HG03159 (cell line): ENCODE measurements at regions not wholly inside any gene's neighbourhood (a gene's known extent, or its start where the extent isn't known, plus 50 kb on each side); places are given as distances from the start of the nearest gene placed in this dataset.
"Not testable (repeated sequence)": the region's sequence is repeated elsewhere in the genome, so short reads cannot be mapped to it uniquely, and the experiment has no call there.

ENCODE experiments used
- ATAC-seq: cut with Tn5 transposase; IDR thresholded peaks from one replicate; pipeline ENCODE4 v1.9.1; 2021; ENCODE audit warnings: mild to moderate bottlenecking, moderate library complexity; ENCODE audit not compliant: unreplicated experiment

DNA sequence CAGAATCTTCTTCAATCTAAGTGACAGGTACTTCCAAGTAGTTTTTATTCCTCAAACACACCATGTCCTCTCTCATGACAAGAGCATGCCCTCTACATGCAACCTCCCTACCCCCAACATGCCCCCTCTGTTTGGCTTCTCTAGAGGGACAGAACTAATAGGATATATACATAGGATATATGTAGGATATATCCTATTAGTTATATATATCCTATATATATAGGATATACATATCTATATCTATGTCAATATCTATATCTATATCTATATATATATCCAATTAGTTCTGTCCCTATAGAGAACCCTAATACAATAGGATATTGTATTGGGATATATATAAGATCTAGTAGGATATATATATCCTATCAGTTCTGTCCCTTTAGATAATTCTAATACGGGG lies 701.9 kb upstream of the MIR17HG start:
- ATAC-seq, result no peak

DNA sequence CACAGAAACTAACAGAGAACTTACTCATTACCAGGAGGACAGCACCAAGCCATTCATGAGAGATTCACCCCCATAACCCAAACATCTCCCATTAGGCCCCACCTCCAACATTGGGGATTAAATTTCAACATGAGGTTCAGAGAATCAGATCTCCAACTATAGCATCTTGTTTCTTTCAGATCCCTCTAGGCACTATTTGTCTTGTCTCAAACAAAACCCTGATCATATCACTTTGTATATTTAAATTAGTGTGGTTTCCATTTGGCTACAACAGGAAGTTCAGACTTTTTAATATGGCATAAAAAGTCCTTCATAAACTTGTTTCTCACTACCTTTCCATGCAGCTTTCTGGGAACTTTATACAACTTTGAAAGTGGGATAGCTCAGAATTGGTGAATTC lies 699.0 kb upstream of the MIR17HG start:
- ATAC-seq, result no peak

DNA sequence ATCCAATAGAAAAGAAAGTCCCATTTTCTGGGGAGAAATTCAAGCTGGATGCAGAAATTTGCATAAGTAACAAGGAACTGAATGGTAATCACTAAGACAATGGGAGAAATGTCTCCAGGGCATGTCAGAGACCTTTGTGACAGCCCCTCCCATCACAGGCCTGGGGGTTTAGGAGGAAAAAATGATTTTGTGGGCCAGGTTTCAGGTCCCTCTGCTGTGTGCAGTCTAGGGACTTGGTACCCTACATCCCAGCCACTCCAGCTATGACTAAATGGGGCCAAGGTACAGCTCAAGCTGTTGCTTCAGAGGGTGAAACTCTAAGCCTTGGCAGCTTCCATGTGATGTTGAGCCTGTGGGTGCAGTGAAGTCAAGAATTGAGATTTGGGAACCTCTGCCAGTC lies 695.5 kb upstream of the MIR17HG start:
- no peak for ATAC-seq

DNA sequence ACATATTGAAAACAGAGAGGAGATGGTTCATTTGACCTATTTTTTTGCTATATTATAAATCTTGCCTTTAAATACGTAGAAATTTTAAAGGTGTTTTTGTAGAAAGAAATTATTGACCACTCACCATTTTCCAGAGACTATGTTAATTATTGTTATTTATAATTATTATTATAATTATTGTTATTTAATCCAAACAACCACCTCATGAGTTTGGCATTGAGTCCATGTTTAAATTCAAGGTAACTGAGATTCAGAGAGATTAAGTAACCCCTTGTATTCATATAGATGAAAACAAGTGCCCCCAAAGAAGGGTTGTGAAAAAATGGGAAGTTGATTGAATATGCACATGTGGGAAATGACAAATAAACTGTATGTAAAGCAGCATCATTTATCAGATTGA lies 692.5 kb upstream of the MIR17HG start:
- ATAC-seq, result no peak

DNA sequence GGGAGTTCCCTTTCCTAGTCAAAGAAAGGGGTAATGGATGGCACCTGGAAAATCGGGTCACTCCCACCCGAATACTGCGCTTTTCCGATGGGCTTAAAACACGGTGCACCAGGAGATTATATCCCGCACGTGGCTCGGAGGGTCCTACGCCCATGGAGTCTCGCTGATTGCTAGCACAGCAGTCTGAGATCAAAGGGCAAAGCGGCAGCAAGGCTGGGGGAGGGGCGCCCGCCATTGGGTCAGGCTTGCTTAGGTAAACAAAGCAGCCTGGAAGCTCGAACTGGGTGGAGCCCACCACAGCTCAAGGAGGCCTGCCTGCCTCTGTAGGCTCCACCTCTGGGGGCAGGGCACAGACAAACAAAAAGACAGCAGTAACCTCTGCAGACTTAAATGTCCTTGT lies 683.3 kb upstream of the MIR17HG start:
- ATAC-seq, result not testable (repeated sequence)

DNA sequence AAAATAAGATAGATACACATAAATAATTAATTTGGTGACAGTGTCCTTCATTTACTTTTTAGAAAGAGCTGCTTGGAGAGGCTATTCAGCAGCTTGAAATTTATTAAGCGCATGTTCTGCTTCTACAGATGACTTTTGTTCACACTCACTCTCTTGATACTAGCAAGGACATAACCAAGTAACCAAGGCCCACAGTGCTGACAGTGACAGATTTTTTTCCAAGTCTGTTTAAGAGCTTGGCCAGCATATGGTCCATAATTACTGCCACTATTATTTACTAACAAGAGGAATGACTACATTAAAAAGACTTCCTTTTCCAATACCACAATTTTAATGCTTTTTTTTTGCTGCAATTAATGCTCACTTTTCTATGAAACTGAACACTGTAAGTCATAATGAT lies 673.7 kb upstream of the MIR17HG start:
- no peak for ATAC-seq

DNA sequence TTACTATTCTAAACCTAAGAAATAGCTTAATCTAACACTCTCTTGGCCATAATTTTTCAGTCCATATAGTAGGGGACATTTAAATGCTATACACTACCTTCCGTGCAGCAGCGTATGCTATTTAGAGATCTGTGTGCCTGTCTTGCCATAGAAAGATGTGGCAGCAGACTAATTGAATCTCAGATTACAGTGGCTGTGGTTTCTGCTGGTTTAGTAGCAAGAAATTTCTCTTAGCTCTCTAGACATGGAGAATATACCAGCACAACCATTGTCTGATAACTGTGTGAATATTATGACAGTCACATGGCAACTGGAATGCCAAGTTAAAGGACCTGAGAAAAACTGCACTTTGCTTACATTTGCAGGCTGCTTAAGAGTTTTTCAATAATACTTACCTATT lies 672.4 kb upstream of the MIR17HG start:
- ATAC-seq, result no peak

DNA sequence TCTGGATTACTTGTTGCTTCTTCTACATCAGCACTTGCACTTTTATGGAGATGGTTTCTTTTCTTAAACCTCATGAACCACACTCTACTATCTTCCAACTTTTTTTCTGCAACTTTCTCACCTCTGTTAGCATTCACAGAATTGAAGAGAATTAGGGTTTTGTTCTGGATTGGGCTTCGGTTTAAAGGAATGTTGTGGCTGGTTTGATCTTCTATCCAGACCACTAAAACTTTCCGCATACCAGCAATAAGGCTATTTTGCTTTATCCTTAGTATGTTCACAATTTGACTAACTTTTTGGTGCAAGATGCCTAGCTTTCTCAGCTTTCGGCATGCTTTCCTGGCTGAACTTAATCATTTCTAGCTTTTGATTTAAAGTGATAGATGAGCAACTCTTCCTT lies 666.7 kb upstream of the MIR17HG start:
- ATAC-seq, result no peak

DNA sequence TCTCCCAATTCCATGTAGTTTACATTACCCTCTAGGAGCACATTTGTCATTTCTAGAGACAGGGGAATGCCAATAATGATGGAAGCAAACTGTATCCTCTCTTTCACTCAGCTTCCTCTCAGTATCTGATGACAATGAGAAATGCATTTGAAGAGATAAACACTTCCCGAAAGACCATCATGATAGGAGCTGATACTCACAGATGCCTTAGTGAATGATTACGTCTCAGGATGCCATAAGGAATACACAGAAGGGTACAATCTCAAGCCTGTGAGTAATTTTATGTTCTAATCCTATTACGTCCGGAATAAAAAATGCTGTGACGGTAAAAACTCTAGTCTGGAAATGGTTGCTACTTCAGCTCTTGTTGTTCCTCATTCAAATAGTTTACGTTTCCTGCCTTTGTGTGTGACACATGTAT lies 663.8 kb upstream of the MIR17HG start:
- no peak for ATAC-seq

DNA sequence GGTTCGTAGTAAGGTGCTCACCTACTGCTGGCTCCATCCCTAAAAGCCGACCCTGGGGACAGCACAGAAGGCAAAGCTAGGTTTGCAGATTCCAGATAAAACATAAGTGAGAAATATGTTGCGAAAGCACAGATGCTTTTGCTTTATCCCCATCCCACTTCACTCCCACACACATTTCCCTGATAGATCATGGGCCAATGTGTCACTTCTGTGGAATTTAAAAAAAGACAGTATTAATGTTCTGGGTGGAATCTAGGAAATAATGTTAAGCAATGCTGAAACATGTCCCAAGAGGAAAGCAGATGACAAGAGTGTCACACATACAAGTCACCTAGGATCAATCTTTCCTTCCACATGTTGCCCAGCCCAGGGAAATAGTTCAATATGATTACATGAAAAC lies 661.0 kb upstream of the MIR17HG start:
- ATAC-seq, result no peak

DNA sequence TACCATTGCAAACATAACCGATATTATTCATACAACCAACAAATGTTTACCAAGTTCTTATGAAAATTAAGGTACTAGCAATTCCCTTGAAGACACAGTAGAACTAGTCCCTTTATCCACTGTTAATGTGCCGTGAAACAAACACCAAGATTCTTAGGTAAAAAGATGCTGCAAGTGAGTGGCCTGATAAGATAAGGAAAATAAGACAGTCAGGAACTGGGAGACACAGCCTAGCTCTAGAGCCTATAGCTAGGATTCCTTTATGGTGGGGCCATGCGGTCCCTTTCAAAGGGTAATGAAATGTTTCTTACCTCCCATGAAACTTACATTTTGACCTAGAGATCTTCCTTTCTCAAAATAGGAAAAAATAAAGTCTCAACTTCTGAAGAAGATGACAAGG lies 658.4 kb upstream of the MIR17HG start:
- no peak for ATAC-seq

DNA sequence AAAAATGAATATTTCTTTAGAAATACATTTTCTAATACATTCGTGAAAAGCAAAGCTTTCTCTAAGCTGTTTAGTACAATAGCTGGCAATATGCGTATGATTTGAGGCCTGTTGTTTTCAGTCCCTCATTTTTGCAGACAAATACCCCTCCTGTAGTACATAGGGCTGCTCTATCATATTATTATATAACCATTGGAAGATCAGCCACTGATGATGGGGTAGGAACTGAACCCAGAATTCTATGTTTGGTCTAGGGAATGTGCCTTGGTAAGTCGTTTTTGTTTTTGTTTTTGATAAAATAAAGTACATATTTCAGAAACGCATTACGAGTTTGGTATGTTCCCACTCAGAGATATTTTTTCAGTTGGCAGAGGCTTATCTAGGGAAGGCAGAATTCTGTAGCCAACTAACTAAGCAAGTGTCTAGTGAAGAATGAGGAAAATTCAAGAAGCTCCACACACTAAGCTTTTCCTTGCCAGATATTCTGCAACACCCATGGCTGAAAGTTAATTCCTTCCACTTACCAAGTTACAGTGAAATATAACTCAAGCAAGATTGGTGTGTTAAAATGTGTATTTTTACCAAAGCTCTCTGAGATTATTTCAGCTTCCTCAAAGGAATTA lies 656.9 kb upstream of the MIR17HG start:
- ATAC-seq, result no peak

DNA sequence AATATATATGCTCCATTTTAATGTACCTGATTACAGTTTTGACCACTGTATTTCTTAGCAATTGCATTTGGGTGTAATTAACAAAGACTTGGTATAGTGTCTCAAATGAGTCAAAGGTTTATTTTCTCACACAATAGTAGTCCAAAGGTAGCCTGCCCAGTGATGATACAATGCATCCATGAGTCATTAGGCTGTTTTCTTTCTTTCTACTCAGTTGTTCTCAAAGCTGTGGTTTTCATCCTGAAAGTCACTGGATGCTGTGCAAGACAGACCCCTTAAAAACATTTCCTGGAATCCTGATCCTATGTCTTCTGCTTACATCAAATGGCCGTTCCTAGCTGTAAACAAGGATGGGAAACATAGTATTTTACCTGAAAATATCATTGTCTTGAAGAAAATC lies 651.2 kb upstream of the MIR17HG start:
- no peak for ATAC-seq

DNA sequence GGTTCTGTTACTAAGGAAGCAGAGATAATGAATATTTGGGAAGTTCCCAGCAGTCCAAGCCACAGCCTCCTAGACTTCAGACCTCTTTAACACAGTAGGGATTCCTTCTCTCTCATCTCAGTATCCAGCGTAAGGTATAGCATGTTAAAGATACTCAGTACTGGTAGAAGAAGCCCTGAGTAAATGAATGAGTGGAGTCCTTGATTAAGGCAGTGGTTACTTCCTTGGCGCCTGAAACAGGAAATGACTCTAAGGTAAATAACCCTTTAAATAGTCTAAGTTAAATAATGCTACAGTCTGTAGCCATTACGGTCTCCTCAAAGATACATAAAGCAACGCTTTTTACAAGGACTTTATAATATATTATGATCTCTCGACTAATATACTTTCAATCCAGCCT lies 650.8 kb upstream of the MIR17HG start:
- no peak for ATAC-seq

DNA sequence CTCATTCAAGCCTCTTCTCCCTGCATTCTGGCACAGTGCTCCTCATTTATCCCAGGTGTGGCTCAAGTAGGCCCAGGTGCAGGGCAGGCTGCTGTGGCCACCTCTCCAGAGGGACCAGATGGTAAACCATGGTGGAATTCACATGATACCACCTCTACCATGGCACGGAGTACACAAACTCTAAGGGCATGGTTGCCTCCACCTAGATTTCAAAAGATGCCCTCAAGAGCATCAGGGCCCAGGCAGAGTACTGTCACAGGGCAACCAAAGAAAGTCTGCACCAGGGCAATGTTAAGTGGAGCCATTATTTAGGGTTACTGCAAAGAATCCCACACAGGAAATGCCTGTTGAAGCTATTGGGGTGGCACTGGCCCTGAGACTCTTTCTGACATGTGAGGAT lies 647.1 kb upstream of the MIR17HG start:
- no peak for ATAC-seq

DNA sequence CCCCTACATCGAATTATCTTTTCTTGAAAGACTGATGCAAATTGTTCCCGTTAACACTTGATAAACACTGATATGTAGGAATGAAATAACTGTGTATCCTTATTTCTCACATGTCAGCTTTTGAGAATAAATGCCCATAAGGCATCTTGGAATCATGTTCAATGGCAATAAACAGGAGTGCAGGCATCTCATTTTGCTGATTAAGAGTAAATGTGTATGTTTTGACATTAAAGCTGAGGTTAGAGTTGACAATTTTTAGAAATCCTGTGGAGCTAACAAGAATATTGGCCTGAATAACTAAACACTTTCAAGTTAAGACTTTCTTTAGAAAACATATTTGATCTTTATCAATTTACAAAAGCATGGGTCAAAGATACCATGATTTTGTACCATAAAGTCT lies 646.2 kb upstream of the MIR17HG start:
- ATAC-seq, result no peak

DNA sequence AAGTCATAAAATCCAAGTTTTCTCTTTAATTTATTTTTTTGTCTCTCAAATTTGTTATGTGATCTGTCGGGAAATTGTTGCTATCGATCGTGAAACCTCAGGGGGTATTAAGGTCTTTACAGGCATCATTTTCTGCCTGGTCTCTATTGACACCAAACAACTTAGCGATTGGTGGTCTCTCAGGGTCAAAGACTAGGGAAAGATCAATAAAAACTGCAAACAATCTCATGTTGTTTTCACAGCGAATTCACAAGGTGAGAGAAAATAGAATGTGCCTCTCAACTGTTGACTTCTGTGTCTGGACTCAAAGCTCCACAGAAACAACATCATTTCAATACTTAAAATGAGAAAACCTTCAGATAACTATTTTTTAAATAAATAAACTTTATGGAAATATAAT lies 645.4 kb upstream of the MIR17HG start:
- ATAC-seq, result no peak

DNA sequence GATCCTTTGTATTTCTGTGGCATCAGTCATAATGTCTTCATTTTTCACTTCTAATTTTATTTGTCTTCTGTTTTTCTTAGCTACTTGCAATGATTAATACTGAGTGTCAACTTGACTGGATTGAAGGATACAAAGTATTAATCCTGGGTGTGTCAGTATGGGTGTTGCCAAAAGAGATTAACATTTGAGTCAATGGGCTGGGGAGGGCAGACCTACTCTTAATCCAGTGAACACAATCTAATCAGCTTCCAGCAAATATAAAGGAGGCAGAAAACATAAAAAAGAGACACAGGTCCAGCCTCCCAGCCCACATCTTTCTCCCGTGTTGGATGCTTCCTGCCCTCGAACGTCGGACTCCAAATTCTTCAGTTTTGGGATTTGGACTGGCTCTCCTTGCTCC lies 640.9 kb upstream of the MIR17HG start:
- no peak for ATAC-seq

DNA sequence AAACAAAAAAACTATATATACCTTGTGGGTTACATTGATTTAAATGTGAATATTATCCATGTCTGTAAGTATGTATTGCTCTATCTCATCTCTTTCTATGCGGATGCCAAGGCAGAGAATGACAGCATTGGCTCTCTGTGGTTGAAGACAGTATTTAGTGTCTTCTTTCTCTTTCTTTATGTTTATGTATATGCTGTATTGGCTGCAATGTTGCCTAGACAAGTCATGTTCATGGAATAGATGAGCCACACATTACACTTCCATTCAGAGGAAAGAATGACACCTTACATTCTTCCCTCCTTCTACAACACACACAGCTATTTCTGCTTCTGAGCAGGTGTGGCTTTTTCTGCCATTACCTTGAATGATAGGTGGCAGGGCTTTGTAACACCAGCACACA lies 639.4 kb upstream of the MIR17HG start:
- ATAC-seq, result no peak

DNA sequence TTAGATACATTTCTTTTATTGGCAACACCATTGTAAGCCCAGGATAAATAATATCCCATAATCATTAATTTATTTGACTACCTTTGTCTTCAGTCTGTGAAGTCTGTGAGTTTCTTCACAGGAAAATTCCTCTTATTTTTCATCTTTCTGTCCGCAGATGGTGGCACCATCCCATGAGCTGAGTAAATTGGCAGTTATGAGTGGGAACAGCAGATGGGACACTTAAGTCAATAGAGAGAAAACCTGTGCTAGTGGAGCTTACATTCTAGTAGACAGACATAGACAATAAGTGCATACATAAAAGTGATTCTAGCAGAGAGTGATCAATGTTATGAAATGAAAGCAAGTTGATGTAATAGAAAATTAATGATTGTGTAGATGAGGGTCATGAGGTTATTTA lies 638.2 kb upstream of the MIR17HG start:
- ATAC-seq, result no peak

DNA sequence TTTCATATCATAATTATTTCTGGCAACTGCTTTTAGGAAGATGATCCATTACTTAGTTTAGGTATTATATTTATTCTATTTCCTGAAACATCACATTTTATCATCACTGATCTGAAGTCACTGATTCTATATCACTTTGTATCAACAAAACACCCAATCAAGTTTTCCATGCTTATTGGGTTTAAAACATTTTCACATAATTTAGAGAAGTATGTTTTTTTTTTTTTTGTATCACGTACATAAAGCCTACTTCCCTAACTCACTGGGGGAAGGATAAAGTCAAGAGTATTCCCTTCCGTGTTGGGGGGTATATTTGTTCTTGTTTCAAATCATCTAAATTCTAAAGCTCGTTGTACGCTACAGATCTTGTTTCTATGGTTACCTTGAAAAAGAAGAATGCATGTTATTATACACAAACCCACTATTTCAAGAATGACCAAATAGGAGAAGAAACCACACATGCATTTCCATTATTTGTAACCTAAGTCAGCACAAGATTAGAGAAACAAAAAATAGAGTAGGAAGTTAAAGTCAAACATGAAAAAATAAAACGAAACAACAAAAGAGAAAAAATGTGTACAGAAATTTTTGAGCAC lies 637.2 kb upstream of the MIR17HG start:
- no peak for ATAC-seq

DNA sequence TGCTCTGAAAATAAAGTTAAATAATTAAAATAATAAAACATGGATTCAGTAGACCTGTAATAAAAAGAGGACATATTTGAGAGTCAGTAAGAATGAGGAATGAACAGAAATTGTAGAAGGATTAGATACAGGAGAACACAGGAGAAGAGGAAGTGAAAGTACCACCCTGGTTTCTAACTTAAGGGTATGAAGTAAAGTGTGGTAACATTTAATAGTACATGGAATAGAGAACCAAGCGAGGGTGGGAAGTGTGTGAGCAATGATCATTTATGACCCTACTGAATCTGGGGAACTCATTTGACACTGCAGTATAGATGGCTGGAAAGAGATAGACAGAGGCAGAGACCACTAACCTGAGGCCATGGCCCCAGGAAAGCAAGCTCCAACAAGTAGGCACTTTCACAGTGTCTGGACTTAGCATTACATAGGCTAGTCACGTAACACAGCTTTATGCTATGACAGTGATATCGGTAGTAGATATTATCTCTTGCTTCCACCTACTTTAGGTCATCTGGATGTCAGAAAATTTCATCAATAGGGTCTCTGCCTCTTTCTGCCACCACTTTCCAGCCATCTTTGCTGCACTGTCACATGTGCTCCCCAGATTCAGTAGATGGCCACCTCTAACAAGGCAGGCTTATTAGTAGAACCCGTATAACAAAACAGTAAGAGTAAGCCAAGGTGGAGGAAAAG lies 633.9 kb upstream of the MIR17HG start:
- ATAC-seq, result no peak

DNA sequence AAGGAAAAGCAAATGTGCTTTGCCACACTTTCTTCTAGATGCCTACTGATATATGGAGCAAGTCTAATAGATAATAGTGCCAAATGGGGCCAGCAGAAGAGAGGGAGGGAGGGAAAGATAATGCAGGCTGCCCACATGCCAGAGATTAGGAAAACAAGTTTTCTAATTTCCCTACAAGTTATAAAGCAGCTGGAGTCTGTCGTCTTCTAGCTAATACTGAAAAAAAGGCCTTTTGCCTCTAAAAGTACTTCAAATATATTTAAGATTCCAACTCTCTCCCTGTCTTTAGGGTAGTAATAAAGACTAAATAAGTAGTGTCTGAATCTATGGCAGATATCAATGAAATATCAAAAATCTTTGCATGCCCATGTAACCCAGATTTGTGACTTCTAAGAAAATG lies 632.0 kb upstream of the MIR17HG start:
- ATAC-seq, result no peak
